GM19023 (cell line): ENCODE measurements at regions not wholly inside any gene's neighbourhood (a gene's known extent, or its start where the extent isn't known, plus 50 kb on each side); places are given as distances from the start of the nearest gene placed in this dataset.

ENCODE experiments used
- ATAC-seq: cut with Tn5 transposase; IDR thresholded peaks from one replicate; pipeline ENCODE4 v1.9.1; 2021; ENCODE audit warnings: mild to moderate bottlenecking, moderate library complexity; ENCODE audit not compliant: unreplicated experiment

GRCh38 chr3:178291574-178292370 is 244.5 kb upstream of the KCNMB2 start:
- no peak for ATAC-seq

- no peak for ATAC-seq
Measured at GRCh38 chr3:178295292-178295912, 240.8 kb upstream of the KCNMB2 start.

DNA sequence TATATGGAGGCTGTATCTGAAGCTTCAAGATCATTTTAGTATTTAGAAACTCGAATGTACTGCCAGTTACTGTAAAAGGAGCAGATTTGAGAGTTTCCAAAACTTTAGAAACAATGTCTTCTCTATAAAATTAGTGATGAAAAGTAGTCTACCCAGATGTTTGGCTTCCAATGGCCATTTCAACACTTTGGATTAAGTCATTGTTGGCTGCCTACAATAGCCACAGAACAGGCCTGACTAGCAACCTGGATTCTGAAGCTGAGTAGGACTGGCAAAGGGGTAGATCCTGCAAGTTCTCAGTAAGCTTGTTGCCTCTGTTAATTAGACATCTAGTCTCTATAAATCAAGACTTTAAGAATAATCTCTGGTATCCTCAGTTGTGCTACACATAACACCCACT is 239.0 kb upstream of the KCNMB2 start:
- ATAC-seq = no peak

DNA sequence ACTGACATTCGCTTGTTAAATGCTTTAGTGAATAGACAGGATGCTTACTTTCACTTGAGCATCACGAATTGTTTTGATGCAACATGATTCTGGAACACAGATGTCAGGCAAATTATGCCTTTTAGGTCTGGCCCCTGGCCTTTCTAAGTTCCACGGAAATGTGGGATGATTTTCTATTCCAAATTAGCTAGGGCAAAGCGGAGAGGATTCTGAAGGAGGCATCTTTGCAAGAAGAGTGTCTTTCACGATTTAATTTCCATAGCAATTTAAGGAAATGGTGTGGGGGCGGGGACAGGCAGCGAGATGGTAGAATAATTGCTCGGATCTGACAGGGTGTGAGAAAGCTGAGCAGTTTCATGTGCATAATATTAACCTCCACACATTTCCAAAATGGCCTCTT is 238.5 kb upstream of the KCNMB2 start:
- no peak for ATAC-seq

DNA sequence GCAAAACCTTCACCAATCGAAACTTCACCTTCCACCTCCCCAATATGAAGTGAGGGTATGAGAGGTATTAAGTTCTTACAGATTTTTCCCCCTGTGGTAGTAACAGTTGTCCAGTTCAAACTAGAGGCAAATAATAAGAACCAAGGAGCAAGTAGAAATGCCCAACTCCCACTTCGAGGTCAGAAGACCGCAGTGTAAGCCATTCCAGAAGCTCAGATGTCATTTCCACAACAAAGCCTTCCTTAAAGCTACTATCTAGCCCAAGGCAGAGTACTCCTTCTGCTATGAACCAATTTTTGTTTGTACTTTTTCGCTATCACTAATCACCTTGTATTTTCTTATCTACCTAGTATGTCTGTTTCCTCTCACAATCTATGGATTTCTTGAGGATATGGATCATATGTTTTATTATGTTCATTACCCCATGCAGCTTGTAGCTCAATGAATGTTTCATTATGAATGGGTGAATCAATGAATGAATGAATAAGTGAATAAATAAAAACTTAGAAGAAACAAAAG is 235.7 kb upstream of the KCNMB2 start:
- ATAC-seq = no peak

- no peak for ATAC-seq
Measured at GRCh38 chr3:178302966-178303930, 233.0 kb upstream of the KCNMB2 start.

GRCh38 chr3:178304758-178305467 is 231.3 kb upstream of the KCNMB2 start:
- no peak for ATAC-seq

DNA sequence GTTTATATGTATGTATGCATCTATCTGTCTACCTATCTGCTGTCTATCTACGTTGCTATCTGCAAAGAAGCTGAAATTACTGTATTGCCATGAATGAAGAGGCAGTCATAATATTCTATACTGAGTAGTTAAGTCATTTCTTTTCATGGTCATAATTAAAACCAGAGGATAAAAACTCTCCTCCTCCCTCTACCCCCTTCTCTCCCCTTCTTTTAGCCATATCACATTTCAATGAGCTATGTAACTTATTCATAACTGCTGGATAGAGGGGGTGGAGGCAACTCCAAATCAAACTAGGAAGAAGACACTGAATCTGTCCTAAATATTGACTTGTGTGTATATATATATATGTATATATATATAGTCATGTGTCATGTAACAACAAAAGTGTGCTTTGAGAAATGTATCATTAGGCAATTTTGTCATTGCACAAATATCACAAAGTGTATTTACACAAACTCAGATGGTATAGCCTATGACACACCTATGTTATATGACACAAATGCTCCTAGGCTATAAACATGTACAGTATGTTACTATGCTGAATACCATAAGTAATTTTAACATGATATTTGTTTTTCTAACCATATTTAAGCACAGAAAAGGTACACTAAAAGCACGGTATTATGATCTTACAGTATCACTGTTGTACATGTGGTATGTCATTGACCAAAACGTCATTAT is 229.7 kb upstream of the KCNMB2 start:
- ATAC-seq = no peak

DNA sequence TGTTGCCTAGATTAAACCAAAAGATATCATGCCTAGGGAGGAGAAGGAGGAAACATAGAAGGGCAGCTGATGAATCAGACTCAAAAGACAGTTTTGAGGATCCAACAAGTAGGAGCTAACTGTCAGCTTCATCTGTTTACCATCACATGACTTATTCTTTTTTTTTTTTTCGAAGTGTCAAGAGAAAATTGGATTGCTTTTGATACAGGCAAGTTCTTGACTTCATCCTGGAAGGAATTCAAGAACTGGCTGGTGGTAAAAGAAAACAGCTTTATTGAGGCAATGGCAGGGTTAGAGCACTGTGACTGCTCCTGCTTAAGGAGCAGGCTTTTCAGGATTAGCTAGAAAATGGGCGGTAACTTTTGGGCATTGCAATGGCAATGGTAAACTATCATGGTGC is 227.5 kb upstream of the KCNMB2 start:
- ATAC-seq = no peak

DNA sequence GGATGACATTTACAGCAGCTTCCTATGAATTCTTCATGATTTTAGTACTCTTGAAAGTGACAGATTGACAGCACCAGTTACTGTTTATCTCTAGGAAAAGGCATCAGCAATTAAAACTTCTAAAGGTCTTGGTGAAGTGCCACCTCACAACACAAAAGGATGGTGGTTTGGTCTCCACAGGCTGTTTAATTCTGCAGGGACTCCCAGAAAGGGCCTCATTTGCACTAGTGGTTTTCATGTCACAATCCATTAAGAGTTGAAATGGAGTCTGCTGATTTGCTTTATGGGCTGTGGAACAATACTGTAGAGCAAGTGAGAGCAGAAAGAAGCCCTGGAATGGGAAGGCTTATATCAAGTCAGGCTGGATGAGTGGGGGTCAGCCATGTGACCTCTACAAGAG is 225.3 kb upstream of the KCNMB2 start:
- no peak for ATAC-seq

DNA sequence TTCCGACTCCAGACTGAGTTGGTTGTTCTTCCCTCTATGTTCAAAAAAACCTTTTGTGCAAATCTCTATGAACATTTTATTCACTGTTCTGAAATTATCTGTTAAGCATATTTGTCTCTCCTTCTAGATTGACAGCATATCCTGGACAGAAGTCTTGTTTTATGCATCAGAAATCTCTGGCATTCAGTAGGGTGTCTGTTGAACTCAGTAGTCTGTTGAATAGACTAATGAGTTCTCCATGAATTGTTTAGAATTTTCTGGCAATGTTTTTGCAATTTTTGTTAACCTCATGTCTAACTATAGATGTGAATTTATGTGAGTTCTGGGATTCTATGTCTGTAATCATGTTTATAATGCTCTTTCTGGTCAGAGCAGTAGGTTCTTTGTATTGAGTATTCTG is 222.5 kb upstream of the KCNMB2 start:
- ATAC-seq = no peak

DNA sequence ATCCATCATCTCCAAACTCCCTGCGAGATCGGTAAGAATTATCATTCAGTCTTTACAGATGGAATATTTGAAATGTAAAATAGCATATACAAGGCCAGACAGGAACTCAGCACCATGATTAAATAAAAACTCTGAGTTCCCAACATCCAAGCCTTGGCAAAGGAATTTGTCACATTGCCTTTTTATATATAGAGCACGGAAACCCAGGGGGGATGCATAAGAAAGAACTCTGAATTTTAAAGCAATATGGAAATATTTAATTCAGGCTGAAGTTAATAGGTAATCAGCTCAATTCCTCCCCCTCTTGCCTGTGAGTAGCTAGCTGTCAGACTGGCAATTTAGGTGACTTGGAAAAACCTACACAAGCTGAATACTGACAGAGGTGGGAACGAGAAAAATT is 217.9 kb upstream of the KCNMB2 start:
- ATAC-seq = no peak

DNA sequence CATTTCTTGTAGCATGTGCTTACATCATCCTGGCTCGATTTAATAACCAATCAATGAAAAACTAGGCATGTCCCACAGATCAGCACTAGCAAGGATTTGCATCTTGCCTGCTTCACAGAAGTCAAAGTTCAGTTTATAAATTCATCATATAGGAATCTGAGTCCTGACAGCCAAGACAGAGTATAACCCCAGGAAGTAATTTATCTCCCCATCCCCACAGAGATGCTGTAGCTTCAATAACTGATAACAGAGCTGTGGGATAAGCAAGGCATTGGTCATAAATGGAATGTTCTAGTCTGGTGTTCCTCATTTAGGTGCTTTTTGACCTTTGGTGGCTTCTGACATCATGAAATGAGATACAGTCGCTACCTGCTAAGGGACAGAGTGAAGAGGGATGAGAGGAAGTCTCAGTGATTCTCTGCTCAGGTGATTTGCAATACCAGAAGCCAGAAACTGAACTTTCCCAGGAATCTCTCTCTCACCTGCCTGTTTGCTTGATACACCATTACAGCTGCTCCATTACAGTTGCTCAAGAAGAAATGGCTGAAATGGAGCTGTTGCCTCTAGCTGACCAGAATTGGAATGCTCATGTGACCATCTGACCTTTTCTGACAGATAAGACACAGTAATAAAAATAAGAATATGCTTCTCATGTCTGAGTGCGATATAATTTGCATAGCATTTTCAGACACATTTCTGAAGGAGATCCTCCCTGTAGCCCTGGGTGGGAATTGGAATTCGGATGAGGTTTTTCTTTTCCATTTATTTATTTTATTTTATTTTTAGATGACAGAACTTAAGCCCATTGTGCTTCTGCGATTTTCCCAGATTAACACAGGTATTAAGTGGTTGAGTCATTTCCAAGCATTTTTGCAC is 217.1 kb upstream of the KCNMB2 start:
- ATAC-seq = no peak

GRCh38 chr3:178320456-178321351 is 215.5 kb upstream of the KCNMB2 start:
- no peak for ATAC-seq

DNA sequence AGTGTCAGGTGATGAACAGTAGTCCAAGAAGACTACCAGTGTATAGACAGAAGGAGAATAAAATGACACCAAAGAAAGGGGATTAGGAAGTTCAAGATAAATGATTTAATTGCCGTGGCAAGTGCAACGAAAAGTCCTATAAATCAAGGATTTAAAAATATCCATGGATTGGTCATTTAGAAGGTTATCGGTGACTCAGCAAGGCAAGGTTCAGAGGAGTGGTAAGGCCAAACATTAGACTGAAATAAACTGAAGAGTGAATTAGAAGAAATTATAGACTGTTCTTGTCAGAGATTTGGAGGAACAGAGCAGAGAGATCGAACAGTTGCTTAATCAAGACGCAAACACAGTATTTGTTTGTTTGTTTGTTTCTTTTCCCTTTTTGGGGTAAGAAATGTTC is 211.9 kb upstream of the KCNMB2 start:
- no peak for ATAC-seq

DNA sequence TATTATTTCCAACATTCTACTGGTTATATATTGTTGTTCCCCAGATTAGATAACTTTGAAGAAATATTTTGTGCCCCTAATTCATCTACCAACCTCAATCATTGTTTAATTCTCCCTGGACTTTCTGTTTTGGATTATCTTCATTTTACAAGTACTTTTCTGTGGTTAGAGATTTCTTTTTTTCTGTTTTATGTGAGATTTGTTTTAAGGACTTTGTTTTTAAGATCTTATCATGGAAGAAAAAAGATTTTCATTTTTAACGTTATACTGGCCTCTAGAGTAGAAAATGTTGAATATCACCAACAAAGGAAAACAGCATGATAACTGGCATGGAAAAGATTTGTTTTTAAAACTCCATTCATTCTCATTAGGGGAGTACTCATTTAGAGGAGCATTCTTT is 210.9 kb upstream of the KCNMB2 start:
- no peak for ATAC-seq

- no peak for ATAC-seq
Measured at GRCh38 chr3:178329936-178330335, 206.3 kb upstream of the KCNMB2 start.

DNA sequence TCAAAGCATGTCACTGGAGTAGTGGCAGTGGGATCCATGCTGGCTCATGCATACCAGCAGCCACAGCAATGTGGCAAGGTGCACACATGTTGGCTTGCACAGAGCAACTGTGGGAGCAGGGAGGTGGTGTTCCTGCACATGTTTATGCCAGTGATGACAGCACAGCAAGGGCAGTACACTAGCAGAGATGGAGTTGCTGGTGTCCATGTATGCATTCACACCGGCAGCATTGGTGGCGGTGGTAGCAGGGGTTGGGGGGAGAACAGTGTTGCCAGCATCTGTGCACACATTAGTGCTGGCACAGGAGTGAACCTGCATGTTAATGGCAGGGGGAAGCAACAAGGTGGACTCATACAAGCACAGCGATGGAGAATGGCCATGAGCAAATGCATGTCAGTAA is 202.0 kb upstream of the KCNMB2 start:
- ATAC-seq = no peak
